GM12873 (cell line): ENCODE measurements at regions not wholly inside any gene's neighbourhood (a gene's known extent, or its start where the extent isn't known, plus 50 kb on each side); places are given as distances from the start of the nearest gene placed in this dataset.

ENCODE experiments used
- TF ChIP-seq, protein P1 (sequence below): IDR thresholded peaks from 2 replicates; pipeline ENCODE4 v1.5.1; 2012; ENCODE audit warnings: low read depth, mild to moderate bottlenecking, moderate library complexity, low read length, control low read depth; ENCODE audit not compliant: insufficient read depth; ENCODE audit errors: missing control alignments

DNA sequence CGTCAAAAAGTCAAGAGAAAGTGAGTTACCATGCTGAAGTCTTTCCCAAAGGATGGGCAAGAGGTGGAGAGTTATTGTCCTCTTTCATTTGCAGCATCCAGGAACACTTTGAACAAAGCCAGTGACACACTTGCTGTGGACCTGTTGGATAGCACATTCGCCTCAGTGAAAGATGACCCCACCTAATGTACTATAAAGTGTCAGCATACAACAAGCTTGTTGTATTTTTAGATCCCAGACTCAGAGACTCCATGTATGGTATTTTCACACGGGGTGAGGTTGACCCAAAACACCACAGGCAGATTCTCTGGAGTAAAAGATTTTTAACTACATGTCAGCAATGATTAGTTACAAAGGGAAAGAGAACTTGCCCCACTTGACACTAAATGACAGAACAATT lies 273.8 kb downstream of the PTBP2 start:
- TF ChIP-seq, protein P1, sequence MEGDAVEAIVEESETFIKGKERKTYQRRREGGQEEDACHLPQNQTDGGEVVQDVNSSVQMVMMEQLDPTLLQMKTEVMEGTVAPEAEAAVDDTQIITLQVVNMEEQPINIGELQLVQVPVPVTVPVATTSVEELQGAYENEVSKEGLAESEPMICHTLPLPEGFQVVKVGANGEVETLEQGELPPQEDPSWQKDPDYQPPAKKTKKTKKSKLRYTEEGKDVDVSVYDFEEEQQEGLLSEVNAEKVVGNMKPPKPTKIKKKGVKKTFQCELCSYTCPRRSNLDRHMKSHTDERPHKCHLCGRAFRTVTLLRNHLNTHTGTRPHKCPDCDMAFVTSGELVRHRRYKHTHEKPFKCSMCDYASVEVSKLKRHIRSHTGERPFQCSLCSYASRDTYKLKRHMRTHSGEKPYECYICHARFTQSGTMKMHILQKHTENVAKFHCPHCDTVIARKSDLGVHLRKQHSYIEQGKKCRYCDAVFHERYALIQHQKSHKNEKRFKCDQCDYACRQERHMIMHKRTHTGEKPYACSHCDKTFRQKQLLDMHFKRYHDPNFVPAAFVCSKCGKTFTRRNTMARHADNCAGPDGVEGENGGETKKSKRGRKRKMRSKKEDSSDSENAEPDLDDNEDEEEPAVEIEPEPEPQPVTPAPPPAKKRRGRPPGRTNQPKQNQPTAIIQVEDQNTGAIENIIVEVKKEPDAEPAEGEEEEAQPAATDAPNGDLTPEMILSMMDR: no peak

DNA sequence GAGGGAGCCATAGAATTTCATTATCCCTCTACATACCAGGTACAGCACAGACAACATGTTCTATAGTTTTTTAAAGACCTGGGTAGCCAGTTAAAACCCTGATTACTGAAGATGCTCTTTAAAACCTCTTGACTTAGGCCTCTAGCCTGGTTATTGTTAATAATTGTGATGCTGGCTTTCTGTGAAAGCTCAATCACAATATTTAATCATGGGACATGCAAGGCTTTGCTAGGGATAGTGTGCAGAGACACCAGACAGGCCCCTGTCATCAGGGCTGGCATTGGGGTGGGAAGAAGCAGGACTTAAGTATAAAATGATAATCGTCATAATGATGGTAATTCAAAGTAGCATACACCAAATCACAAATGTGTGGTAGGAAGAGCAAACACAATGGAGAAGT lies 274.4 kb downstream of the PTBP2 start:
- TF ChIP-seq, protein P1: no peak

DNA sequence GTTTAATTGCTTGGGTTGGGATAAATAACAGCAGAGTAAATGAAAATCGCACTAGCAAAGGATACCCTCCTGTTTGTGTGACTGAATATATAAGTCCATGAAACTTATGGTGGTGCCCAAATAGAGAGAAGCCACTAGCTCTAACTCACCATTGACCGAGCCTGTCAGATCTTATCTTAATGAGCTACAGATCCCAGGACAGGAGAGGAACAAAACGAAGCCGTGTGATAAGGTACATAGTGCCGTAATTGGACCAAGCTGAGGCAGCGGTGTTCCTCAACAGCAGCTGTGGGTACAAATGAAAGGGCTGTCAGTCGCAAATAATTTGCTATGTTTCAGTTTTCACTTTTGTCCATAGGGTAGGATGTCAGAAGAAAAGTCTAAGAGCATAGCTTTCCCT lies 276.1 kb downstream of the PTBP2 start:
- TF ChIP-seq, protein P1: no peak

DNA sequence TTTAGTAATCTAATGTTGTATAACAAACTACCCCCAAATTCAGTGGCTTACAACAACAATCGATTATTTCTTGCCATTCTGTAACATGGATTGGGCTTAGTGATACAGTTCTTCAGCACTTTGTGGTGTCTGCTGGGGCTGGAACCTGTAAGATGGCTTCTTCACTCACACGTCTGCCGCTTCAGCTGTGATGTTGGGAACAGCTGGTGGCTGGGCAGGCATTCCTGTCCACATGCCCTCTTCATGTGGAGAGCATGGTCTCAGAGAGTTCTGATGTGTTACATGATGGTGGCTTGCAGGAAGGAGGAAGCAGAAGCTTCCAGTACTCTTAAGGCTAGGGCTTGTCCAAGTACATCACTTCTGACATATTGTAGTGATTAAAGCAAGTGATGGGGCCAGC lies 276.9 kb downstream of the PTBP2 start:
- TF ChIP-seq, protein P1: no peak

DNA sequence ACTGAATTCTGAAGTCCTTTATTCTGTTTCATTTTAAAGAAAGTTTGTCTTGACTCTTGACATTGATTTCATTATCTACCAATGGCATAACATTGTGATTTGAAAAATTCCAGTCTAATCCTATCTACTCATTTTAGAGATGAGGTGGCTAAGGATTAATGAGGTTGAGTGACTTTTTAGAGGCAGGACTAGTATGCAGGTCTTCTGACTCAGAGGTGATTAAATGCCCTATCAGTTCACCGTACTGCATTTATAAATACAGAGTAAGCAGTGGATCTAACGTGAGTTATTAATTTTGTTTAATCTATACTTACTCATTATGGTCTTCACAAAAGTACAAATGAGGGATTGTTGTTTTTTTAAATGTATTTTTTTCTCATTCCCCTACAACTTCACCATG lies 277.6 kb downstream of the PTBP2 start:
- TF ChIP-seq, protein P1: no peak

DNA sequence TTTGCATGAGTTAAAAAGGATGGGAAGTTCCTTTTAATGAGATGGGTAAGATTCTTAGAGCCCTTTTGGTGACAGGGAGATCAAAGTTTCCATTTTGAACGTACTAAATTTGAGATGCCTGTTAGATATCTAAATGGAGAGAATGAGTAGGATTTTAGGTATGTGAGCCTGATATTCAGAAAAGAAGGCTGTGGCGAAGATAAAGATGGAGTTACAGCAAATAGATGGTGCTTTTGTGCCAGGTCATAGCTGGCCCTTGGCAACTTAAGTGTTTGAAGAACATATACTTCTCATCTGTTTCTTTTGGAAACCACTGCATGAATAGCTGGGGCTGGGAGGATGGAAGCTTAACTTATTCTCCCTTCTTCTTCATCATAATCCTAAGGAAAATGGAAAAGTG lies 282.5 kb downstream of the PTBP2 start:
- TF ChIP-seq, protein P1: no peak

DNA sequence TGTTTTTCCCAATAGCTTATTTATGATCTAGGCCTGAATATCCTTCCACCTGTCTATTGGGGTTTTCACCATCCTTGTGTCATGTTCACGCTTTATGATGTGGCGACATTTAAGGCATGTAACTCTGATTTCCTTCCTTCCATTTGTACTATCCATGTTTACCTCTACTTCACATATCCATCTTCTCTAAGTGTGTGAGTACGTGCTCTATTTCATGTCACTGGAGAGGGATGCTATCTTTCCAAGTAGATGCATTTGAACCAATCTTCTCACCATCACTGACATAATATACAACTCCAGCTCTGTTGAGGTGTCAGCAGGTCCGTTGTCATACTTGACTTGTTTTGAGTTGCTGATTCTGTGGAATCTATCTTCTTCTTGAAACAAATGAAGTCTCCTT lies 283.2 kb downstream of the PTBP2 start:
- TF ChIP-seq, protein P1: no peak
